HCT116 (cell line): ENCODE measurements at regions not wholly inside any gene's neighbourhood (a gene's known extent, or its start where the extent isn't known, plus 50 kb on each side); places are given as distances from the start of the nearest gene placed in this dataset.

ENCODE experiments used
- ATF3 ChIP-seq: IDR thresholded peaks from 2 replicates; pipeline ENCODE4 v1.6.1; 2012
- CBX3 ChIP-seq: IDR thresholded peaks from 2 replicates; pipeline ENCODE4 v1.6.1; 2012; ENCODE audit warnings: low read depth
- EZH2 ChIP-seq: fragments of 200-600 bp; sonication (generic); IDR thresholded peaks from 2 replicates; pipeline ENCODE4 v1.6.1; 2017; ENCODE audit warnings: antibody characterized with exemption, mixed run types
- EZH2phosphoT487 ChIP-seq: fragments of 200-600 bp; IDR thresholded peaks from 2 replicates; pipeline ENCODE4 v1.6.1; 2018; ENCODE audit warnings: antibody characterized with exemption, borderline replicate concordance
- MAX ChIP-seq: IDR thresholded peaks from 2 replicates; pipeline ENCODE4 v1.6.1; 2012
- POLR2A ChIP-seq: IDR thresholded peaks from 2 replicates; pipeline ENCODE4 v1.7.0; 2011; ENCODE audit warnings: borderline replicate concordance; ENCODE audit not compliant: insufficient read depth, insufficient read length; ENCODE audit errors: extremely low read depth
- POLR2AphosphoS5 ChIP-seq: IDR thresholded peaks from 2 replicates; pipeline ENCODE4 v1.6.1; 2011; ENCODE audit warnings: mild to moderate bottlenecking, low read depth, low read length, moderate library complexity
- RAD21 ChIP-seq: IDR thresholded peaks from 2 replicates; pipeline ENCODE4 v1.6.1; 2012; ENCODE audit warnings: low read depth, mild to moderate bottlenecking
- TCF7L2 ChIP-seq: IDR thresholded peaks from 2 replicates; pipeline ENCODE4 v1.7.0; 2011; ENCODE audit warnings: borderline replicate concordance, inconsistent platforms; ENCODE audit not compliant: insufficient read depth, insufficient read length; ENCODE audit errors: extremely low read depth
- YY1 ChIP-seq: IDR thresholded peaks from 2 replicates; pipeline ENCODE4 v1.6.1; 2011; ENCODE audit warnings: low read length, low read depth, moderate library complexity, mild to moderate bottlenecking; ENCODE audit not compliant: insufficient replicate concordance; ENCODE audit errors: extremely low read depth
- ZNF274 ChIP-seq: fragments of 200-500 bp; sonication (Bioruptor generic); IDR thresholded peaks from 2 replicates; pipeline ENCODE4 v1.6.1; 2014; ENCODE audit warnings: mild to moderate bottlenecking, low read depth, low read length, inconsistent platforms
- TF ChIP-seq, protein P1 (sequence below), 3 experiments: fragments of 200-600 bp in 1 of 3; sonication (generic) in 1 of 3; IDR thresholded peaks in 2 of 3; conservative IDR thresholded peaks in 1 of 3; 2 replicates each; pipeline ENCODE4 v1.5.1; 2012 to 2017; ENCODE audit warnings: low read depth in 2 of 3, low read length in 2 of 3, antibody characterized with exemption in 1 of 3, borderline replicate concordance in 1 of 3, control low read depth in 1 of 3, mild to moderate bottlenecking in 1 of 3, mixed read lengths in 1 of 3, mixed run types in 1 of 3, moderate library complexity in 1 of 3; ENCODE audit not compliant: insufficient read depth in 1 of 3
- TF ChIP-seq, protein P2 (sequence below): IDR thresholded peaks from 2 replicates; pipeline ENCODE4 v1.6.1; 2011; ENCODE audit warnings: mild to moderate bottlenecking, low read length, moderate library complexity; ENCODE audit not compliant: insufficient replicate concordance; ENCODE audit errors: extremely low read depth

GRCh38 chr5:162550236-162550635 lies 482.7 kb downstream of the GABRG2 start:
- TF ChIP-seq, protein P1, sequence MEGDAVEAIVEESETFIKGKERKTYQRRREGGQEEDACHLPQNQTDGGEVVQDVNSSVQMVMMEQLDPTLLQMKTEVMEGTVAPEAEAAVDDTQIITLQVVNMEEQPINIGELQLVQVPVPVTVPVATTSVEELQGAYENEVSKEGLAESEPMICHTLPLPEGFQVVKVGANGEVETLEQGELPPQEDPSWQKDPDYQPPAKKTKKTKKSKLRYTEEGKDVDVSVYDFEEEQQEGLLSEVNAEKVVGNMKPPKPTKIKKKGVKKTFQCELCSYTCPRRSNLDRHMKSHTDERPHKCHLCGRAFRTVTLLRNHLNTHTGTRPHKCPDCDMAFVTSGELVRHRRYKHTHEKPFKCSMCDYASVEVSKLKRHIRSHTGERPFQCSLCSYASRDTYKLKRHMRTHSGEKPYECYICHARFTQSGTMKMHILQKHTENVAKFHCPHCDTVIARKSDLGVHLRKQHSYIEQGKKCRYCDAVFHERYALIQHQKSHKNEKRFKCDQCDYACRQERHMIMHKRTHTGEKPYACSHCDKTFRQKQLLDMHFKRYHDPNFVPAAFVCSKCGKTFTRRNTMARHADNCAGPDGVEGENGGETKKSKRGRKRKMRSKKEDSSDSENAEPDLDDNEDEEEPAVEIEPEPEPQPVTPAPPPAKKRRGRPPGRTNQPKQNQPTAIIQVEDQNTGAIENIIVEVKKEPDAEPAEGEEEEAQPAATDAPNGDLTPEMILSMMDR (IDR thresholded peaks at IDR 0.05 in 2 of 3, conservative IDR thresholded peaks at IDR 0.05 in 1 of 3; ENCODE audit: borderline replicate concordance in 1 of 3, insufficient read depth in 1 of 3, low read depth in 2 of 3, low read length in 2 of 3) = no peak
- TF ChIP-seq ATF3 (no peak), POLR2A (no peak), MAX (no peak), POLR2AphosphoS5 (no peak), YY1 (no peak), CBX3 (no peak), TCF7L2 (no peak), EZH2 (no peak), RAD21 (no peak), ZNF274 (no peak), EZH2phosphoT487 (no peak)
- TF ChIP-seq, protein P2, sequence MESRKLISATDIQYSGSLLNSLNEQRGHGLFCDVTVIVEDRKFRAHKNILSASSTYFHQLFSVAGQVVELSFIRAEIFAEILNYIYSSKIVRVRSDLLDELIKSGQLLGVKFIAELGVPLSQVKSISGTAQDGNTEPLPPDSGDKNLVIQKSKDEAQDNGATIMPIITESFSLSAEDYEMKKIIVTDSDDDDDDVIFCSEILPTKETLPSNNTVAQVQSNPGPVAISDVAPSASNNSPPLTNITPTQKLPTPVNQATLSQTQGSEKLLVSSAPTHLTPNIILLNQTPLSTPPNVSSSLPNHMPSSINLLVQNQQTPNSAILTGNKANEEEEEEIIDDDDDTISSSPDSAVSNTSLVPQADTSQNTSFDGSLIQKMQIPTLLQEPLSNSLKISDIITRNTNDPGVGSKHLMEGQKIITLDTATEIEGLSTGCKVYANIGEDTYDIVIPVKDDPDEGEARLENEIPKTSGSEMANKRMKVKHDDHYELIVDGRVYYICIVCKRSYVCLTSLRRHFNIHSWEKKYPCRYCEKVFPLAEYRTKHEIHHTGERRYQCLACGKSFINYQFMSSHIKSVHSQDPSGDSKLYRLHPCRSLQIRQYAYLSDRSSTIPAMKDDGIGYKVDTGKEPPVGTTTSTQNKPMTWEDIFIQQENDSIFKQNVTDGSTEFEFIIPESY = no peak
